K562 (cell line): ENCODE measurements at regions not wholly inside any gene's neighbourhood (a gene's known extent, or its start where the extent isn't known, plus 50 kb on each side); places are given as distances from the start of the nearest gene placed in this dataset.
A peak's percentile ranks its signal among the peaks of the same experiment; 100 is the strongest.

Source experiments
- ATAC-seq: fragments of 200-7000 bp; cut with Tn5 transposase; 3 replicates; pipeline ENCODE4 v1.9.1; 2020; ENCODE audit warnings: moderate library complexity
- BruUV-seq: library from RNA; stranded (reverse); fragments of 400-500 nt; replicated peaks from 2 replicates; lab custom pipeline; 2021; lab: Mats Ljungman, UMichigan
- CTCF ChIA-PET: fragments of 300-600 bp; formaldehyde crosslinking; extraction: SDS; loops from one replicate; lab custom pipeline; 2021; ENCODE audit warnings: low intra/inter-chr PET ratio; lab: Yijun Ruan, JAX
- POLR2A ChIA-PET: fragments of 300-600, 350-650 bp; sonication (Branson Sonifier 250); formaldehyde crosslinking; extraction: SDS; loops from one replicate; lab custom pipeline; 2021; ENCODE audit warnings: antibody characterized with exemption, inconsistent platforms; lab: Yijun Ruan, JAX
- DNase-seq, 4 experiments: peaks; one replicate each; pipeline versions ENCODE4 v3.0.0 to v3.0.0-alpha.2; 2011 to 2018; ENCODE audit warnings: low spot score in 3 of 4, mixed read lengths in 3 of 4; ENCODE audit errors: extremely low read depth in 1 of 4
- FAIRE-seq: peaks from 2 replicates; lab custom pipeline; 2011; peaks lifted over from hg19 to GRCh38; lab: Jason Lieb, UNC
- H2AFZ ChIP-seq: 2 replicates; pipeline ENCODE4 v1.6.0; 2011; ENCODE audit warnings: low read depth, low read length, control low read depth, inconsistent platforms
- H3K27ac ChIP-seq: fragments of 200-600 bp; 3 replicates; pipeline ENCODE4 v1.8.0; 2011; ENCODE audit warnings: low read depth, mild to moderate bottlenecking, control low read depth, inconsistent platforms, low read length, moderate library complexity, mixed read lengths; ENCODE audit errors: extremely low read depth
- H3K27me3 ChIP-seq, 2 experiments: fragments of 300-600 bp in 1 of 2; 2 replicates in 1 of 2; 3 replicates in 1 of 2; pipeline versions ENCODE4 v1.6.0 to v1.8.0; 2011; ENCODE audit warnings: inconsistent platforms in 2 of 2, low read length in 2 of 2, mild to moderate bottlenecking in 1 of 2, mixed read lengths in 1 of 2, moderate library complexity in 1 of 2; ENCODE audit not compliant: control insufficient read depth in 2 of 2, insufficient read depth in 2 of 2
- H3K36me3 ChIP-seq: fragments of 300-600 bp; 3 replicates; pipeline ENCODE4 v1.8.0; 2011; ENCODE audit warnings: mild to moderate bottlenecking, low read length, inconsistent platforms; ENCODE audit not compliant: control insufficient read depth, insufficient read depth
- H3K4me1 ChIP-seq, 2 experiments: fragments of 200-600 bp in 1 of 2; replicated peaks in 1 of 2; 2 replicates in 1 of 2; 3 replicates in 1 of 2; pipeline versions ENCODE4 v1.5.1 to v1.8.0; 2011; ENCODE audit warnings: inconsistent platforms in 2 of 2, low read length in 2 of 2, mild to moderate bottlenecking in 1 of 2, mixed read lengths in 1 of 2, moderate library complexity in 1 of 2; ENCODE audit not compliant: control insufficient read depth in 2 of 2, insufficient read depth in 2 of 2
- H3K4me2 ChIP-seq: 2 replicates; pipeline ENCODE4 v1.6.1; 2011; ENCODE audit warnings: low read length, control low read depth, inconsistent platforms, mixed read lengths; ENCODE audit not compliant: insufficient read depth
- H3K4me3 ChIP-seq: fragments of 200-600 bp; sonication (generic), shearing (Covaris generic); 2 replicates; pipeline ENCODE4 v1.5.1; 2016; ENCODE audit warnings: control low read depth, inconsistent platforms
- H3K79me2 ChIP-seq: fragments of 200-600 bp; 3 replicates; pipeline ENCODE4 v1.8.0; 2011; ENCODE audit warnings: low read length, inconsistent platforms; ENCODE audit not compliant: control insufficient read depth, insufficient read depth
- H3K9ac ChIP-seq, 2 experiments: 2 replicates each; pipeline versions ENCODE4 v1.6.0 to v1.6.1; 2011; ENCODE audit warnings: low read depth in 2 of 2, low read length in 2 of 2, control low read depth in 1 of 2, inconsistent platforms in 1 of 2, mild to moderate bottlenecking in 1 of 2, mixed read lengths in 1 of 2; ENCODE audit not compliant: insufficient read depth in 1 of 2
- H3K9me1 ChIP-seq: one replicate; pipeline ENCODE4 v1.6.0; 2011; ENCODE audit warnings: inconsistent platforms, mild to moderate bottlenecking, low read length, moderate library complexity; ENCODE audit not compliant: control insufficient read depth, insufficient read depth
- H3K9me3 ChIP-seq: replicated peaks from 2 replicates; pipeline ENCODE4 v1.5.1; 2011; ENCODE audit warnings: low read depth, low read length, inconsistent platforms; ENCODE audit not compliant: control insufficient read depth, insufficient read depth
- H4K20me1 ChIP-seq: replicated peaks from 2 replicates; pipeline ENCODE4 v1.6.1; 2011; ENCODE audit warnings: low read length, inconsistent platforms, mixed read lengths; ENCODE audit not compliant: control insufficient read depth, insufficient read depth
- CEBPZ ChIP-seq: fragments of 150-350 bp; IDR thresholded peaks from 2 replicates; pipeline ENCODE4 v1.6.1; 2014; ENCODE audit warnings: low read depth, mild to moderate bottlenecking, low read length, borderline replicate concordance
- CLOCK ChIP-seq: fragments of 250-450 bp; sonication (Bioruptor Pico); IDR thresholded peaks from 2 replicates; pipeline ENCODE4 v1.4.0; 2020; ENCODE audit warnings: mild to moderate bottlenecking, moderate library complexity, borderline replicate concordance
- E2F8 ChIP-seq: fragments of 450-650 bp; IDR thresholded peaks from 2 replicates; pipeline ENCODE4 v1.7.1; 2018; ENCODE audit warnings: mild to moderate bottlenecking, low read depth; ENCODE audit not compliant: partially characterized antibody
- ESRRA ChIP-seq: fragments of 450-650 bp; IDR thresholded peaks from 2 replicates; pipeline ENCODE4 v1.6.1; 2014; ENCODE audit warnings: low read depth, mild to moderate bottlenecking, moderate library complexity, borderline replicate concordance
- FOXA3 ChIP-seq, 2 experiments: fragments of 450-650 bp in 1 of 2; sonication (generic) in 1 of 2; formaldehyde crosslinking; IDR thresholded peaks in 1 of 2; conservative IDR thresholded peaks in 1 of 2; 2 replicates each; pipeline versions ENCODE4 v1.4.0 to v1.8.0; 2020 to 2022; ENCODE audit warnings: mild to moderate bottlenecking in 2 of 2, missing genetic modification reagents in 1 of 2
- HES1 ChIP-seq: fragments of 450-650 bp; IDR thresholded peaks from 2 replicates; pipeline ENCODE4 v1.6.1; 2016; ENCODE audit warnings: low read depth, mild to moderate bottlenecking, moderate library complexity
- NCOA4 ChIP-seq: fragments of 450-650 bp; IDR thresholded peaks from 2 replicates; pipeline ENCODE4 v1.6.1; 2018; ENCODE audit warnings: mild to moderate bottlenecking; ENCODE audit not compliant: partially characterized antibody
- RUNX1 ChIP-seq: sonication (generic); IDR thresholded peaks from 2 replicates; pipeline ENCODE4 v1.6.1; 2016; ENCODE audit warnings: antibody characterized with exemption, low read depth
- SRSF7 ChIP-seq: fragments of 200-400 bp; formaldehyde crosslinking; optimal IDR thresholded peaks from 2 replicates; pipeline ENCODE3; 2017; ENCODE audit warnings: mild to moderate bottlenecking, low read depth, low read length
- ZBTB26 ChIP-seq: fragments of 450-650 bp; formaldehyde crosslinking; IDR thresholded peaks from 2 replicates; pipeline ENCODE4 v1.4.0; 2022; ENCODE audit warnings: missing genetic modification characterization
- ZBTB7A ChIP-seq: IDR thresholded peaks from 2 replicates; pipeline ENCODE4 v1.6.1; 2011; ENCODE audit warnings: low read depth, mild to moderate bottlenecking, low read length, moderate library complexity, borderline replicate concordance; ENCODE audit not compliant: control insufficient read depth
- WGBS: fragments of 100-300 bp; shearing (Covaris generic); methylation state at CpG from one replicate; pipeline ENCODE4 v1.1.6; 2016; ENCODE audit warnings: low coverage, mixed read lengths; ENCODE audit not compliant: insufficient coverage; ENCODE audit errors: missing lambda C conversion rate; 5-methylcytosine and 5-hydroxymethylcytosine counted together
- in situ Hi-C: fragments of 300-500 bp; cut with MboI; formaldehyde crosslinking; loops from 4 replicates; pipeline ENCODE4 v1.15.0; 2018; ENCODE audit warnings: inconsistent platforms, mixed read lengths
- intact Hi-C: fragments of 100-400 bp; cut with micrococcal nuclease; formaldehyde crosslinking; loops from 2 replicates; pipeline ENCODE4 v1.14.2; 2022

GRCh38 chr15:62825191-62825590 lies 217.4 kb upstream of the TPM1 start:
- POLR2A ChIA-PET = no interaction called here
- no peaks in the 10 kb centered on the region for H3K4me1 ChIP-seq
- H4K20me1 ChIP-seq = no peaks in the 10 kb centered on the region
- H3K36me3 ChIP-seq = no peaks in the 10 kb centered on the region
- no peaks in the 10 kb centered on the region for H3K9me3 ChIP-seq
- ATAC-seq (no peak), FAIRE-seq (peak; percentile 32), DNase-seq (no peak)
- CTCF ChIA-PET = no interaction called here
- no peak overlapping the region for H3K27ac ChIP-seq
- no peaks in the 10 kb centered on the region for H3K9me1 ChIP-seq
- no peak overlapping the region for H2AFZ ChIP-seq
- no peak overlapping the region for H3K4me3 ChIP-seq
- H3K27me3 ChIP-seq = peaks cover 4 to 20% of the 10 kb centered on the region in 2 experiments; a peak in 2 of 5 replicates
- H3K9ac ChIP-seq = no peak overlapping the region
- no TSS peak for BruUV-seq
- in situ Hi-C loops = loop anchor here (25.0 kb wide), 1 partner anchor 587 kb away; no protein-coding TSS in a partner anchor
- no peak overlapping the region for H3K4me2 ChIP-seq
- 3% methylated on average over 4 of the region's 4 CpGs for WGBS
- intact Hi-C loops = no loop called here
- no peaks in the 10 kb centered on the region for H3K79me2 ChIP-seq
- TF ChIP-seq CLOCK (CRISPR knock-in tag) (no peak), ESRRA (no peak), SRSF7 (no peak), HES1 (no peak), CEBPZ (no peak), ZBTB26 (CRISPR knock-in tag) (no peak), RUNX1 (no peak), NCOA4 (no peak), E2F8 (no peak), ZBTB7A (no peak), FOXA3 (CRISPR knock-in tag; conservative IDR thresholded peaks at IDR 0.05 in 1 of 2, IDR thresholded peaks at IDR 0.05 in 1 of 2) (no peak)
